HG03108 (cell line): ENCODE measurements at regions not wholly inside any gene's neighbourhood (a gene's known extent, or its start where the extent isn't known, plus 50 kb on each side); places are given as distances from the start of the nearest gene placed in this dataset.

Source experiments
- ATAC-seq: cut with Tn5 transposase; IDR thresholded peaks from one replicate; pipeline ENCODE4 v1.9.1; 2021; ENCODE audit warnings: moderate library complexity; ENCODE audit not compliant: unreplicated experiment

DNA sequence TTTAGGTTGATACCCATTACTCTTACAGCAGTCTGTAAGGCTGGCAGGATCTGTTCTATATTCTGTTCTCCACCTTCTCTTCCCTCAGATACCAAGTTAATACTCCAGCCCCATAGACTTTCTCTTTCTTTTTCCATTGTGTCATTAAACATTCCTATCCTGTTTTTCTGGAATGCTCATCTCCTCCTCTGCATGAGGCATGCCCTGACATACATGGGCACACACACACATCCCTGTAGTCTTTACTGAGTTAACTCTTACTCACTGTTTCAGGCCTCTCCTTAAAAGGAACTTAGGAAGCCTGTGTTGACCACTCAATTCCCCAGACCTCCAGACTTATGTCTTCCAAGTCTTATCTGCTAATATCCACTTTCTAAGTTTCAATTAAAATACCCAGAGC is 476.8 kb downstream of the METTL15 start:
- no peak for ATAC-seq

DNA sequence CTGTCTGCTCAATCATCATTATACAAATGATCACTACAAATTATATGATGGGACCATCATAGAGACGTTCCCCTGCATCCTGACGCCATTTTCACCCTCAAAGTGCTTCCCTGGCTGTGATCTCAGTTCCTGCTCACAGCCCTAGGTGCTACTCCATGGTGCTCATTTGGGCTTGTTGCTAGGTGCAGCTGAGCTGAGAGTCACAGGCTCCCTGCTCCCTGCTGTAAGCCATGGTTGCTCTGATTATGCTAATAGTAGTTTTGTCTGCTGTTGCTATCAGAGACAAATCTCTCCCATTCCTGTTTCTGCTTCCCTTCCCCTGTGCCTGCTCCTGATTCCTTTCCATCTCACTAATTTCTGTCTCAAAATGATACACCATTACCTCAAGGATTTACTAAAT is 474.3 kb downstream of the METTL15 start:
- no peak for ATAC-seq

- no peak for ATAC-seq
These were observed 473.4 kb downstream of the METTL15 start for GRCh38 chr11:28581286-28582242.

- ATAC-seq = no peak
These were observed 463.2 kb downstream of the METTL15 start for GRCh38 chr11:28571371-28571770.

GRCh38 chr11:28569106-28569505 is 460.9 kb downstream of the METTL15 start:
- no peak for ATAC-seq

DNA sequence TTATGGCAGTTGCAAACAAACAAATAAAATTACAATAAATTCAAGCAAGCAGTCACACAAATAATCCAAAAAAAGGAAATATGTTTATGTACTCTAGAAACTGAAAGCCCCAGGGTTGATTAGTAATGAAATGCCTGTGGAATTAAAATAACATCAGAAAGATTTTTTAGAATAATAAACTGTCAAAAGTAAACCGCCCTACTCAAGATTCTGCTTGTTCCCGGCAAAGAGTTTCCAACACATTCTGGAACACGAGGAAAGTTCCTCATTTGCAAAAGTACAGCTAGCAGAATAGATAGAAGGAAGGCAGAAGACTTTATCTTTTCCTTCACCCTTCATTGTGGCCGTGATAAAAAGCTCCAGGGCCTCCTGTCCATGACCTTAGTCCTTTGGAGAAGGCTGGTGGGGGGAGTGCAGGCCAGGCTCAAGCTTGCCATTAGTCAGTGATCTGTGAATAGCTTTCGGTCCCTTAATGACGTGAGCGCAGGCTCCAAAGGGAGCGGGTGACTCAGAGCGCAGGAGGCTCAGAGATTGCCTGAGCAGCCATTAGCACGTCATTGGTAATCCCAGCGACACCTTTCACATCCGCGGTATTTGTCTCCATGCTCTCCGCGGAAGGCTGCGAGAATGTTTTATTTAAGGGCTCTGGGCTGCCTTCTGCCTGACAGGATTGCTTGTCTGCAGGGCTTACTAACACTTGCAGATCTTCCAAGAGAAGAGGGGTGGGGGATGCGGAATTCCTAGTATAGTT is 458.3 kb downstream of the METTL15 start:
- ATAC-seq = no peak

DNA sequence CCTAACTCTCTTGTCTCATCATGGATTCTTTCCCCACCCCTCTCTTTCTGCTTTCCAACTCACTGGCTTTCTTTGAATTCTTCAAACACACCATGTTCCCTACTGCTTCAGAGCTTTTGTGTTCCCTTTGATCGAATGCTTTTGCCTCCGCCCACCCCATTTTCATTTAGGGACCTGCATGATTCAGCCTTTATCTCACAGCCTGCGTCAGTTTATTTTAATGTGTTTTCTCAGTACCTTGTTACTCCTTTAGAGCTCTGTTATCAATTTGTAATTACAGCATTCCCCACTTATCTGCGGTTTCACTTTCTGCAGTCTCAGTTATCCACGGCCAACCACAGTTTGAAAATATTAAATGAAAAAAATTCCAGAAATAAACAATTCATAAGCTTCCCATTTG is 451.3 kb downstream of the METTL15 start:
- ATAC-seq = no peak

DNA sequence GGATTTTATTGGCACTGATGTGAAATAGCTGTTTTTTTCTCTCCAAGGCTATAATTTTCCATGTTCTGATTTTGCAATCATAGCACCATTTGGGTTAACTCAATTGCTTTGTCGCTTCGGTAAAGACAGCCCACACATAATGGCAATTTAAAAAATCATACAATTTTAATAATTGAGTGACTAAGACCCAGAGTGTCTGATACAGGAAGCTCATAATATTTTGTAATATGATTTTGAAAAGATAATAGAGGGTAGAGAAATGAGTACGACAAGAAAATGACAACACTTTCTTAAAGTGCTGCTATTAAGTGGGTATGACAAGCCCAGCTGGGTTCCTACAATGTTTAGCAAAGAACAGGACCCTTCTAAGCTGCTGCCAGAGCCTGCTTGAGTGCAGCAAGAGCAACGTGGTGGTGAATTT is 439.1 kb downstream of the METTL15 start:
- no peak for ATAC-seq

DNA sequence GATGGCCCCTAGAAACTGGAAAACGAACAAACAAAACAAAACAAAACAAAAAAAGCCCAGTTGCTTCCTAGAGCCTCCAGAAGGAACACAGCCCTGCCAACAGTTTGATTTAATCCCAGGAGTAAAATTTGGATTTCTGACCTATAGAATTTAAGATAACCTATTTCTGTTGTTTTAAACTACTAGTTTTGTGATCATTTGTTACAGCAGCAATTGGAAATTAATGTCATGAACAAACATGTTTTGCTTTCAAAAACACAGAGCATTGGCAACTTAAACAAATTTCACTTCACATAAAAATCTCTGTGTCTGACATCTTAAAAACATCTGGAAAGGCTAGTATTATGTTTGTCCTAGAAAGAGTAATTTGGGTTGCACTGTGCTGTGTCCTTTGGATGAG is 437.3 kb downstream of the METTL15 start:
- no peak for ATAC-seq

GRCh38 chr11:28542561-28542960 is 434.4 kb downstream of the METTL15 start:
- no peak for ATAC-seq

- no peak for ATAC-seq
These were observed 431.2 kb downstream of the METTL15 start for GRCh38 chr11:28539239-28540030.

GRCh38 chr11:28537822-28538221 is 429.6 kb downstream of the METTL15 start:
- ATAC-seq = no peak

GRCh38 chr11:28536504-28537267 is 428.5 kb downstream of the METTL15 start:
- ATAC-seq = no peak

DNA sequence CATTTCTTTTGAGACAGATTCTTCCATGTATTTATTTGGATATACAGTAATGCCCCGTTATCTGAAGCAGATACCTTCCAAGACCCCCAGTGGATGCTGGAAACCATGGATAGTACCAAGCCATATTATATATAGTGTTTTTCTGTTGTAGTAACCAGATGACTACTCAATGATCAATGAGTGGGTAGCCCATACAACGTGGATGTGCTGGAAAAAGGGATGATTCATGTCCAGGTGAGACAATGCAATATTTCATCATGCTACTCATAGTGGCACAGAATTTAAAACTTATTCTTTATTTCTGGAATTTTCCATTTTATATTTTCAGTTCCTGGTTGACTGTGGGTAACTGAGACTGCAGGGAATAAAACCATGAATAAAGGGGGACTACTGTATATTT is 427.5 kb downstream of the METTL15 start:
- ATAC-seq = no peak

GRCh38 chr11:28529540-28530410 is 421.6 kb downstream of the METTL15 start:
- no peak for ATAC-seq

GRCh38 chr11:28529046-28529445 is 420.9 kb downstream of the METTL15 start:
- no peak for ATAC-seq

GRCh38 chr11:28528217-28528616 is 420.0 kb downstream of the METTL15 start:
- no peak for ATAC-seq

DNA sequence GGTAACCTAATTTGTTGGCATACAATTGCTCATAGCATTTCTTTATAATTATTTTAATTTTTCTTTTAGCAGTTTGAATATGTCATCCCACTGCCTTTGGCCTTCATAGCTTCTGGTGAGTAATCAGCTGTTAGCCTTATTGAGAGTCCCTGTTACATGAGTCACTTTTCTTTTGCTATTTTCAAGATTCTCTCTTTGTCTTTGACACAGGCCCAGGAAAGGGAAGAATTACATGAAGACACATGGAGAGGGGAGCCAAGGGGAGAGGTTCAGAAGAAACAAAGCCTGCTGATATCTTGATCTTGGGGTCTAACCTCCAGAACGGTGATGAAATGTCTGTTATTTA is 418.2 kb downstream of the METTL15 start:
- no peak for ATAC-seq

- no peak for ATAC-seq
These were observed 417.6 kb downstream of the METTL15 start for GRCh38 chr11:28525636-28526405.
